ENCODE measurements at regions not wholly inside any gene's neighbourhood (a gene's known extent, or its start where the extent isn't known, plus 50 kb on each side); places are given as distances from the start of the nearest gene placed in this dataset.

- no peak for TF ChIP-seq ZNF24 (IDR thresholded peaks at IDR 0.05)
- TF ChIP-seq SP1 (IDR thresholded peaks at IDR 0.05; ENCODE audit: low read depth, low read length), result no peak
- no peak for TF ChIP-seq KDM1A (IDR thresholded peaks at IDR 0.05; ENCODE audit: borderline replicate concordance)
- TF ChIP-seq HDAC2 (IDR thresholded peaks at IDR 0.05), result no peak
- TF ChIP-seq ZBTB33 (IDR thresholded peaks at IDR 0.05), result no peak
- no peak for TF ChIP-seq MEF2A (IDR thresholded peaks at IDR 0.05; ENCODE audit: insufficient read depth, low read depth, low read length)
These were observed 62.0 kb upstream of the CLMN start for GRCh38 chr14:95381726-95382125.

Measured in GM12878 (cell line).